GM19025 (cell line): ENCODE measurements at regions not wholly inside any gene's neighbourhood (a gene's known extent, or its start where the extent isn't known, plus 50 kb on each side); places are given as distances from the start of the nearest gene placed in this dataset.
"Not testable (repeated sequence)": the region's sequence is repeated elsewhere in the genome, so short reads cannot be mapped to it uniquely, and the experiment has no call there.

Experiments
- ATAC-seq: cut with Tn5 transposase; IDR thresholded peaks from one replicate; pipeline ENCODE4 v1.9.1; 2021; ENCODE audit warnings: mild to moderate bottlenecking, low read depth, moderate library complexity; ENCODE audit not compliant: unreplicated experiment

GRCh38 chr17:79560527-79560926, 50.3 kb downstream of the RBFOX3 start:
- ATAC-seq: no peak

DNA sequence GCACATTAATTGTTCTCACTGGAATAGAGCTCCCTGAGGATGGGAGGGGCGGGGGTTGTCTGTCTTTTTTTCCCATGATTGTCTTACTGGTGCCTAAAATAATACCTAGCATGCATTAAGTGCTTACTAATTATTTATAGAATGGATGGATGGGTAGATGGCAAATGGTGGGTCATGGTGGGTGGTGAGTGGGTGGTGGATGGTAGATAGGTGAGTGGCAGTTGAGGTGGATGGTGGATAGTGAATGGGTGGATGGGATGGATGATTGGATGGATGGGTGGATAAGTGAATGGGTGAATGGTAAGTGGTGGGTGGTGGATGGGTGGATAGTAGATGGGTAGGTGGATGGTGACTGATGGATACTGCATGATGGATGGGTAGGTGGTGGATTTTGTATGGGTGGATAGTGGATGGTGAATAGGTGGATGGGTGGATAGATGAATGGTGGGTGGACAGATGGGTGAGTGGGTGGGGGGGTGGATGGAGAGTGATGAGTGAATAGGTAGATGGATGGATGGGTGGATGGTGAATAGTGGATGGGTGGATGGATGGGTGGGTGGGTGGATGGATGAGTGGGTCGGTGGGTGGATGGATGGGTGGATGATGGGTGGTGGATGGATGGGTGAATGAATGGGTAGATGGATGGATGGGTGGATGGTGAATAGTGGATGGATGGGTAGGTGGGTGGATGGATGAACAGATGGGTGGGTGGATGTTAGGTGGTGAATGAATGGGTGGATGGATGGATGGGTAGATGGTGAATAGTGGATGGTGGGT, 51.6 kb downstream of the RBFOX3 start:
- ATAC-seq: no peak

DNA sequence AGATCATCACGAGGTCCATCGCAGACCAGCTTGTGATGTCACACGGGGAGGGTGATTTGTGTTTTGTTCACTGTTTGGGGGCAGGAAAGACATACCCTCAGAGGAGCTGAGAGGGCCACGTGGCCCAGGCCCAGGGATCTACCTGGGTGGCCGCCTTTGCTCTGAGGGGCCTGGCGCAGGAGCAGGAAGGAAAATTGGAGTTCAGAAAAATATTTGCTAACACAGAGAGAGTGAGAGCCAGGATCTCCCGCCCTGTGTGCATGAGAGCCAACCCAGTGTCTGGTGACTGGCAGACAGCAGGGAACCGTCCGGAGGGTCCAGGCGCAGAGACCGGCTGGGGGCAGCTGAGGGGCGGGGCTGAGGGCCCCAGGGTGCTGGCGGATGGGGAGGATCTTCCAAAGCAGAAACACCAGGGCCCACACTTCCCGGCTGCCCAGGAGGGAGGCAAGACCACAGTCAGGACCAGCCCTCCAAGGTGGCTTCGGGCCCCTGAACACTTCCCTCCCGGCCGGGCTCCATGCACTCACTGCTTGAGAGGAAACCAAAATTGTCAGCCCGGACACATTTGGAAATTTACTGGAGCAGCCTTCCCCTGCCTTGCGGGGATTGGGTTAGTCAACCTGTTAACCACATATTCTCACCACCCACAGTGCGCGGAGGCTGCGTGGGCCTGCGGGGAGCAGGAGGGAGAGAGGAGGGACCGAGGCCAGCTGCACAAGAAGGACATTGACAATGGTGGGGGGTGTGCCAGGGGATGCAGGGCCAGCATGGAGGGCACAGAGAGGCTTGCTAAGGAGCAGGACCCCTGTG, 52.6 kb downstream of the RBFOX3 start:
- no peak for ATAC-seq

GRCh38 chr17:79557276-79558090, 53.4 kb downstream of the RBFOX3 start:
- ATAC-seq: no peak

DNA sequence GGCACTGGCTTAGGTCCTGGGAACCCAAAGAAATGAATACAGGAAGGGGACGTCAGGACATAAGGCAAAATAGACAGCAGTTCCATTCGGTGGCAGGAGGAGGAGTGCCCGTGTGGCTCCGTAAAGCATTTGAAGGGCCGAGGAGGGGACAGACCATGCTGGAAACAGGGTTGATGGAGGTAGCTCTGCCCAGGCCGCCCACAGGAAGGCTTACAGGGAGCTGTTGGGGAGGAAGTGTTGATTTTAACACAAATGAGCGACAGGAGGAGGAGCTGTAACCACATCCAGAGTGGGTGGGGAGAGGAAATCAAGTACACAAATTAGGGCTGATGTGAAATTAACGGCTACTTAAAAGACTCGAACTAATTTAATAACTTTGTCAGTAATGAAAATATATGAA, 54.6 kb downstream of the RBFOX3 start:
- no peak for ATAC-seq

DNA sequence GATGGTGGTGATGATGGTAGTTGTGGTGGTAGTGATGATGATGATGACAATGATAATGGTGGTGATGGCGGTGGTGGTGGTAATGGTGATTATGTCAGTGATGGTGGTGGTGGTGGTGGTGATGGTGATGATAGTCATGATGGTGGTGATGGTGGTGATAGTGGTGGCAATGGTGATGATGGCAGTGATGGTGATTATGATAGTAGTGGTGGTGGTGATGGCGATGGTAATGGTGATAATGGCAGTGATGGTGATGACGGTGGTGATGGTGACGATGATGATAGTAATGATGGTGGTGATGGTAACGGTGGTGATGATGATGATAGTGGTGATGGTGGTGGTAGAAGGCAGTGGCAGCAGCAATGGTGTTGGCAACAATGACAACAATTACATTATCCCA, 55.3 kb downstream of the RBFOX3 start:
- ATAC-seq: no peak

DNA sequence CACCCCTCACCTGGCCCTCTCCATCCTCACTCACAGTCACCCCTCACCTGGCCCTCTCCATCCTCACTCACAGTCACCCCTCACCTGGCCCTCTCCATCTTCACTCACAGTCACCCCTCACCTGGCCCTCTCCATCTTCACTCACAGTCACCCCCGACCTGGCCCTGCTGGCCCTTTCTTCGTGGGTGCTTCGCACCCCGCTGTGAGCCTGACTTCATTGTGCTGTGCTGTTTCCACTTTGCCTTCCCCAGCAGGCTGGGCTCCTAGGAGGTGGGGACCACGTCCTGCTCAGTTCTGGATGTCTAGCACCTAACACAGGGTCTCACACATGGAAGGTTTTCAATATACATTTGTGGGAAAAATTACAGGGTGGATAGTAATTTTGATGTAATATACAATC, 56.5 kb downstream of the RBFOX3 start:
- not testable (repeated sequence) for ATAC-seq

- no peak for ATAC-seq
Observed at GRCh38 chr17:79552824-79553223, 58.0 kb downstream of the RBFOX3 start.

DNA sequence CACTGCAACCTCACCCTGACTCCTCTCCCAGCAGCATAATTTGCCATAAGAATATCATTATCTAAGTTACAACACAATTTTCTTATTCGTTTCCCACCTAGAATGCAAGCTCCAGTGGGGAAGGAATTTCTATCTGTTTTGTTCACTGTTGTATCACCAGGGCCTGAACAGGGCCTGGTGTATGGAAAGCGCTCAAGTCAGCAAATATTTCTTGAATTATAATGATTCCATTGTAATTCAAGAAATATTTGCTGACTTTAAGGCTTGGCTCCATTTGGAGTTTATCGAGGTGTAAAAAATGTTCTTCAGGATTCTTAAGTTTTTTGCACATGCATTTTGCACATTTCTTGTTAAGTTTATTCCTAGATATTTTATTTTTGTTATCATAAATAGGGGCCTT, 58.4 kb downstream of the RBFOX3 start:
- ATAC-seq: no peak

- ATAC-seq: no peak
Observed at GRCh38 chr17:79549141-79549915, 61.5 kb downstream of the RBFOX3 start.

DNA sequence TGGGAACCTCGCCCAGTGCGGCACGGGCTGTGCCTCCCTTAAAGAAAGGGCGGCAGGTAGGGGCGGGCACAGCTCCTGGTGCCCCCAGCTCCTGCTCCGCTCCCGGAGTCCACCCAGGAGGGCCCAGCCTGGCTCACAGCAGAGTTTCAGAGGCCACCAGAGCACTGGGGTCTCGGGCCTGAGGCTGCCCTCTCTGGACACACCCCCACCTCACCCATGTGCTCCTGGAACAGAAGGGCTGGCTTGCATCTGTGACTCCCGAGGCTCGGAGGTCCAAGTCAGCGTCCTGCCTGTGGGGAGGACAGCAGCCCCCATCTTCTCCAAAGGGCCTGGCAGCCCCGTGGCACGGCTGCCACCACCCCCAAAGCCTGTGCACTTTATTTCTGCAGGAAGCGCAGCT, 62.7 kb downstream of the RBFOX3 start:
- no peak for ATAC-seq

- no peak for ATAC-seq
Observed at GRCh38 chr17:79547586-79547985, 63.3 kb downstream of the RBFOX3 start.

GRCh38 chr17:79547171-79547570, 63.7 kb downstream of the RBFOX3 start:
- ATAC-seq: not testable (repeated sequence)

- no peak for ATAC-seq
Observed at GRCh38 chr17:79546386-79546785, 64.5 kb downstream of the RBFOX3 start.

GRCh38 chr17:79545251-79546005, 65.4 kb downstream of the RBFOX3 start:
- ATAC-seq: no peak

- no peak for ATAC-seq
Observed at GRCh38 chr17:79544142-79544914, 66.5 kb downstream of the RBFOX3 start.

DNA sequence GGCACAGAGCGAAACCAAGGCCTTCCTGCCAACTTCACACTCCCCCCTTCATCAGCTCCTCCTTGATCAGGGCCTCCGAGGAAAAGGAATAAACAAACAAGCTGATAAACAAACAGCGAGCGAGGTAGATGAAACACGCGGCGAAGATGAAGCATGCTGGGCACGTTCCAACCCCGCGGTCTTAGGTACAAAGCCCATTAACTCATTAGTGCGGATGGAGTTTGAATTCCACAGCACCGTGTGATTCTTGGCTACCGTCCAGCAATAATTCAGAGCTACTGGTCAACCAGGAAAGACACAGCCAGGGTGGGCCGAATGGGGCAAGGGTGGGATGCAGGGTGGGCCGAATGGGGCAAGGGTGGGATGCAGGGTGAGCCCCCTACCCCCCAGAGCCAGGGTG, 67.3 kb downstream of the RBFOX3 start:
- no peak for ATAC-seq

- ATAC-seq: no peak
Observed at GRCh38 chr17:79542718-79543117, 68.1 kb downstream of the RBFOX3 start.
